SK-N-SH (cell line): ENCODE measurements at regions not wholly inside any gene's neighbourhood (a gene's known extent, or its start where the extent isn't known, plus 50 kb on each side); places are given as distances from the start of the nearest gene placed in this dataset.

Experiments
- CTCF ChIA-PET: fragments of 300-600, 350-600 bp; formaldehyde crosslinking; extraction: SDS; loops from one replicate; lab custom pipeline; 2021; lab: Yijun Ruan, JAX
- POLR2A ChIA-PET: fragments of 350-600 bp; sonication (Branson Sonifier 250); formaldehyde crosslinking; extraction: SDS; loops from one replicate; lab custom pipeline; 2020; ENCODE audit warnings: antibody characterized with exemption, inconsistent platforms; lab: Yijun Ruan, JAX
- DNase-seq: peaks from one replicate; pipeline ENCODE4 v3.0.0; 2012
- H2AFZ ChIP-seq: fragments of 200-600 bp; sonication (generic); 2 replicates; pipeline ENCODE4 v1.8.1; 2016; ENCODE audit warnings: antibody characterized with exemption, mild to moderate bottlenecking, low read depth
- H3F3A ChIP-seq: fragments of 200-600 bp; sonication (generic); replicated peaks from 2 replicates; pipeline ENCODE3; 2016; ENCODE audit warnings: antibody characterized with exemption, mild to moderate bottlenecking; ENCODE audit not compliant: insufficient read depth
- H3K27ac ChIP-seq, 2 experiments: fragments of 200-500 bp in 1 of 2; fragments of 200-600 bp in 1 of 2; sonication (Bioruptor generic) in 1 of 2; sonication (generic), shearing (Covaris generic) in 1 of 2; 2 replicates each; pipeline versions ENCODE4 v1.5.1 to v1.6.1; 2014 to 2016; ENCODE audit warnings: low read depth in 2 of 2, inconsistent platforms in 1 of 2, low read length in 1 of 2, mild to moderate bottlenecking in 1 of 2, mixed read lengths in 1 of 2
- H3K27me3 ChIP-seq: fragments of 200-600 bp; sonication (generic), shearing (Covaris generic); 2 replicates; pipeline ENCODE4 v1.6.1; 2016; ENCODE audit warnings: mixed run types; ENCODE audit not compliant: insufficient read depth
- H3K36me3 ChIP-seq, 2 experiments: fragments of 200-500 bp in 1 of 2; fragments of 200-600 bp in 1 of 2; sonication (Bioruptor generic) in 1 of 2; sonication (generic) in 1 of 2; replicated peaks in 1 of 2; 2 replicates each; pipeline versions ENCODE3 to v1.5.1; 2014 to 2016; ENCODE audit warnings: low read length in 1 of 2, mild to moderate bottlenecking in 1 of 2; ENCODE audit not compliant: insufficient read depth in 2 of 2, control insufficient read depth in 1 of 2
- H3K4me1 ChIP-seq, 2 experiments: fragments of 200-500 bp in 1 of 2; fragments of 200-600 bp in 1 of 2; sonication (Bioruptor generic) in 1 of 2; sonication (generic), shearing (Covaris generic) in 1 of 2; 2 replicates each; pipeline versions ENCODE4 v1.5.1 to v1.6.1; 2014 to 2016; ENCODE audit warnings: low read depth in 1 of 2, low read length in 1 of 2, mixed run types in 1 of 2; ENCODE audit not compliant: insufficient read depth in 2 of 2, control insufficient read depth in 1 of 2
- H3K4me2 ChIP-seq: fragments of 200-600 bp; sonication (generic), shearing (Covaris generic); 2 replicates; pipeline ENCODE4 v1.6.1; 2017; ENCODE audit warnings: mixed run types
- H3K4me3 ChIP-seq, 2 experiments: fragments of 200-500 bp in 1 of 2; fragments of 200-600 bp in 1 of 2; sonication (Bioruptor generic) in 1 of 2; sonication (generic), shearing (Covaris generic) in 1 of 2; 2 replicates each; pipeline versions ENCODE4 v1.5.1 to v1.8.1; 2014 to 2016; ENCODE audit warnings: low read depth in 2 of 2, inconsistent platforms in 1 of 2, low read length in 1 of 2, mild to moderate bottlenecking in 1 of 2, mixed read lengths in 1 of 2, moderate library complexity in 1 of 2
- H3K79me2 ChIP-seq: fragments of 200-600 bp; sonication (generic); 2 replicates; pipeline ENCODE4 v1.8.1; 2017; ENCODE audit warnings: mild to moderate bottlenecking; ENCODE audit not compliant: insufficient read depth
- H3K9ac ChIP-seq: fragments of 200-600 bp; sonication (generic); 2 replicates; pipeline ENCODE4 v1.6.1; 2017; ENCODE audit warnings: mixed run types
- H3K9me2 ChIP-seq: fragments of 200-600 bp; sonication (generic); 2 replicates; pipeline ENCODE4 v1.6.1; 2017; ENCODE audit warnings: mixed run types
- H3K9me3 ChIP-seq: fragments of 200-600 bp; sonication (generic); 2 replicates; pipeline ENCODE4 v1.6.1; 2017; ENCODE audit warnings: mixed run types, mild to moderate bottlenecking, moderate library complexity
- H4K20me1 ChIP-seq: fragments of 200-600 bp; sonication (generic); 2 replicates; pipeline ENCODE4 v1.6.1; 2017; ENCODE audit warnings: mild to moderate bottlenecking, mixed run types; ENCODE audit not compliant: insufficient read depth
- ELF1 ChIP-seq: IDR thresholded peaks from 2 replicates; pipeline ENCODE4 v1.4.0; 2012
- FOXM1 ChIP-seq: IDR thresholded peaks from 2 replicates; pipeline ENCODE4 v1.4.0; 2012; ENCODE audit warnings: low read depth, mild to moderate bottlenecking
- JUND ChIP-seq: IDR thresholded peaks from 2 replicates; pipeline ENCODE4 v1.4.0; 2012
- MXI1 ChIP-seq: IDR thresholded peaks from 2 replicates; pipeline ENCODE4 v1.6.1; 2012; ENCODE audit warnings: mild to moderate bottlenecking, low read depth, low read length, improper control_type of control experiment
- NFIC ChIP-seq: IDR thresholded peaks from 2 replicates; pipeline ENCODE4 v1.4.0; 2012; ENCODE audit warnings: borderline replicate concordance
- NRF1 ChIP-seq: IDR thresholded peaks from 2 replicates; pipeline ENCODE4 v1.6.1; 2012; ENCODE audit warnings: low read depth, mild to moderate bottlenecking, low read length
- PBX3 ChIP-seq: IDR thresholded peaks from 2 replicates; pipeline ENCODE4; 2012
- RAD21 ChIP-seq: IDR thresholded peaks from 2 replicates; pipeline ENCODE4 v1.6.1; 2012; ENCODE audit warnings: mild to moderate bottlenecking, low read length
- RFX5 ChIP-seq: IDR thresholded peaks from 2 replicates; pipeline ENCODE4 v1.6.1; 2012; ENCODE audit warnings: mild to moderate bottlenecking, improper control_type of control experiment, low read length
- RXRA ChIP-seq: IDR thresholded peaks from 2 replicates; pipeline ENCODE4 v1.4.0; 2012; ENCODE audit warnings: low read depth, mild to moderate bottlenecking, borderline replicate concordance
- TAF1 ChIP-seq: IDR thresholded peaks from 2 replicates; pipeline ENCODE4 v1.6.1; 2012; ENCODE audit warnings: low read depth, mild to moderate bottlenecking, low read length, moderate library complexity, borderline replicate concordance
- TEAD4 ChIP-seq: IDR thresholded peaks from 2 replicates; pipeline ENCODE4 v1.4.0; 2012; ENCODE audit warnings: mild to moderate bottlenecking, borderline replicate concordance; ENCODE audit not compliant: insufficient read depth
- USF2 ChIP-seq: fragments of 150-350 bp; IDR thresholded peaks from 2 replicates; pipeline ENCODE4 v1.6.1; 2017; ENCODE audit warnings: antibody characterized with exemption, low read length, low read depth, borderline replicate concordance
- ZBTB33 ChIP-seq: IDR thresholded peaks from 2 replicates; pipeline ENCODE4 v1.4.0; 2012; ENCODE audit warnings: low read depth, borderline replicate concordance
- WGBS: methylation state at CpG from one replicate; pipeline ENCODE4 v1.1.6; 2017; ENCODE audit warnings: low lambda C conversion rate; 5-methylcytosine and 5-hydroxymethylcytosine counted together
- TF ChIP-seq, protein P1 (sequence below): fragments of 200-600 bp; sonication (generic); IDR thresholded peaks from 2 replicates; pipeline ENCODE4 v1.6.1; 2017; ENCODE audit warnings: antibody characterized with exemption, mild to moderate bottlenecking, moderate library complexity
- TF ChIP-seq, protein P2 (sequence below): fragments of 150-350 bp; IDR thresholded peaks from 2 replicates; pipeline ENCODE4 v1.6.1; 2016; ENCODE audit warnings: mild to moderate bottlenecking, low read depth, low read length

DNA sequence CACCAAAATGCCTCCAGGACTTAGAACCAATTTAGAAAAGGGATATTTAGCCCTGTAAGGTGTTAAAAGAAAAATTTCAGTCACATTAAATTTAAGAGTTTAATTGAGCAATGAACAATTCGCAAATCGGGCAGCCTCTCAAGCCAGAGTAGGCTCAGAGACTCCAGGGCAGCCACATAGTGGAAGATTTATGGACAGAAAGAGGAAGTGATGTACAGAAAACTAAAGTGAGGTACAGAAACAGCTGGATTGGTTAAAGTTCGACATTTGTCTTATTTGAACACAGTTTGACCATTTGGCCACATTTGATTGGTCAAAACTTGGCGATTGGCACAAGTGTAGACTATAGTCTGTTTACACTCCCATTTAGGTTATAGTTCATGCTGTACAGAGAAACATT is 525.9 kb upstream of the ZNF608 start:
- no peak for DNase-seq
- no peaks in the 10 kb centered on the region for H3K9me2 ChIP-seq
- CTCF ChIA-PET = no interaction called here
- POLR2A ChIA-PET = no interaction called here
- no peak overlapping the region for H3K9ac ChIP-seq
- H2AFZ ChIP-seq = no peak overlapping the region
- H3K9me3 ChIP-seq = no peaks in the 10 kb centered on the region
- H3K4me1 ChIP-seq = peaks cover 10 to 11% of the 10 kb centered on the region in 2 experiments; a peak in 3 of 4 replicates
- no peaks in the 10 kb centered on the region for H3K79me2 ChIP-seq
- no peaks in the 10 kb centered on the region for H3F3A ChIP-seq
- H3K27me3 ChIP-seq = no peaks in the 10 kb centered on the region
- TF ChIP-seq TAF1 (no peak), MXI1 (no peak), RAD21 (no peak), USF2 (no peak), ZBTB33 (no peak), NRF1 (no peak)
- TF ChIP-seq, protein P1, sequence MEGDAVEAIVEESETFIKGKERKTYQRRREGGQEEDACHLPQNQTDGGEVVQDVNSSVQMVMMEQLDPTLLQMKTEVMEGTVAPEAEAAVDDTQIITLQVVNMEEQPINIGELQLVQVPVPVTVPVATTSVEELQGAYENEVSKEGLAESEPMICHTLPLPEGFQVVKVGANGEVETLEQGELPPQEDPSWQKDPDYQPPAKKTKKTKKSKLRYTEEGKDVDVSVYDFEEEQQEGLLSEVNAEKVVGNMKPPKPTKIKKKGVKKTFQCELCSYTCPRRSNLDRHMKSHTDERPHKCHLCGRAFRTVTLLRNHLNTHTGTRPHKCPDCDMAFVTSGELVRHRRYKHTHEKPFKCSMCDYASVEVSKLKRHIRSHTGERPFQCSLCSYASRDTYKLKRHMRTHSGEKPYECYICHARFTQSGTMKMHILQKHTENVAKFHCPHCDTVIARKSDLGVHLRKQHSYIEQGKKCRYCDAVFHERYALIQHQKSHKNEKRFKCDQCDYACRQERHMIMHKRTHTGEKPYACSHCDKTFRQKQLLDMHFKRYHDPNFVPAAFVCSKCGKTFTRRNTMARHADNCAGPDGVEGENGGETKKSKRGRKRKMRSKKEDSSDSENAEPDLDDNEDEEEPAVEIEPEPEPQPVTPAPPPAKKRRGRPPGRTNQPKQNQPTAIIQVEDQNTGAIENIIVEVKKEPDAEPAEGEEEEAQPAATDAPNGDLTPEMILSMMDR = no peak
- TF ChIP-seq, protein P2, sequence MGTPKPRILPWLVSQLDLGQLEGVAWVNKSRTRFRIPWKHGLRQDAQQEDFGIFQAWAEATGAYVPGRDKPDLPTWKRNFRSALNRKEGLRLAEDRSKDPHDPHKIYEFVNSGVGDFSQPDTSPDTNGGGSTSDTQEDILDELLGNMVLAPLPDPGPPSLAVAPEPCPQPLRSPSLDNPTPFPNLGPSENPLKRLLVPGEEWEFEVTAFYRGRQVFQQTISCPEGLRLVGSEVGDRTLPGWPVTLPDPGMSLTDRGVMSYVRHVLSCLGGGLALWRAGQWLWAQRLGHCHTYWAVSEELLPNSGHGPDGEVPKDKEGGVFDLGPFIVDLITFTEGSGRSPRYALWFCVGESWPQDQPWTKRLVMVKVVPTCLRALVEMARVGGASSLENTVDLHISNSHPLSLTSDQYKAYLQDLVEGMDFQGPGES = no peak
- no peaks in the 10 kb centered on the region for H3K36me3 ChIP-seq
- 89% methylated on average over 4 of the region's 4 CpGs for WGBS
- no peak overlapping the region for H3K4me3 ChIP-seq
- H3K27ac ChIP-seq = no peak overlapping the region
- no peak overlapping the region for H3K4me2 ChIP-seq
- H4K20me1 ChIP-seq = no peaks in the 10 kb centered on the region

- POLR2A ChIA-PET = no interaction called here
- Histone ChIP-seq H2AFZ (no peak overlapping the region), H3K27me3 (no peaks in the 10 kb centered on the region), H3K36me3 (no peaks in the 10 kb centered on the region), H3K4me3 (no peak overlapping the region), H3K4me2 (peak overlapping the region; percentile 5; the same call in 1 of the 2 replicates), H3K27ac (peak overlapping the region in 1 of 2 experiments; percentile 22; a peak in 1 of 4 replicates), H3K4me1 (peaks cover 8 to 10% of the 10 kb centered on the region in 2 experiments; a peak in 3 of 4 replicates), H3K79me2 (no peaks in the 10 kb centered on the region), H4K20me1 (no peaks in the 10 kb centered on the region), H3K9me3 (no peaks in the 10 kb centered on the region), H3K9ac (no peak overlapping the region), H3K9me2 (no peaks in the 10 kb centered on the region), H3F3A (peaks cover 5% of the 10 kb centered on the region)
- CTCF ChIA-PET = interaction anchor here (0.6 to 2.2 kb wide), 3 partner anchors 15 to 47 kb away, joined by 3 to 7 read pairs (median 3); no protein-coding TSS in a partner anchor
- WGBS = 35% methylated on average over 1 of the region's 1 CpG
- no peak for DNase-seq
- TF ChIP-seq RXRA (peak; percentile 17; the same call in 1 of the 2 replicates), ELF1 (no peak), RFX5 (no peak), JUND (peak; percentile 32; the same call in 1 of the 2 replicates), FOXM1 (no peak), MXI1 (no peak), PBX3 (peak; percentile 59), TEAD4 (0 out of 2 replicates have a peak, but pooled peaks have one; percentile 22), ZBTB33 (no peak), USF2 (no peak), NFIC (peak; percentile 18; the same call in 1 of the 2 replicates)
Observed at GRCh38 chr5:125274211-125274610, 527.8 kb upstream of the ZNF608 start.
